ENCODE measurements at regions not wholly inside any gene's neighbourhood (a gene's known extent, or its start where the extent isn't known, plus 50 kb on each side); places are given as distances from the start of the nearest gene placed in this dataset.

GRCh38 chr1:71147637-71148360, 67.0 kb upstream of the ZRANB2 start:
- ATAC-seq (ENCODE audit: low FRiP score) (no peak), DNase-seq (ENCODE audit: low spot score) (no peak)
- no peak for TF ChIP-seq CTCF (IDR thresholded peaks at IDR 0.05)

DNA sequence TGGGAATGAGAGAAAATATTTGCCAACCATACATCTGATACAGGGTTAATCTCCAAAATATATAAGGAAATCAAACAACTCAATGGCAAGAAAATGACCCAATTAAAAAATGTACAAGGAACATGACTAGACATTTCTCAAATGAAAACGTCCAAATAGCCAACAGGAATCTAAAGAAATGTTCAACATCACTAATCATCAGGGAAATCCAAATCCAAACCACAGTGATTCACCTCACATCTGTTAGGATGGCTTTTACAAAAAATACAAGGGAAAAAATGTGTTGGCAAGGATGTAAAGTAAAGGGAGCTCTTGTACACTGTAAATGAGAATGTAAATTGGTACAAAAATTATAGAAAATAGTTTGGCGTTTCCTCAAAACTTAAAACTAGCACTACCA, 54.7 kb upstream of the ZRANB2 start:
- no peak for TF ChIP-seq CTCF (IDR thresholded peaks at IDR 0.05)
- ATAC-seq (ENCODE audit: low FRiP score) (no peak), DNase-seq (ENCODE audit: low spot score) (no peak)
